ENCODE measurements at regions not wholly inside any gene's neighbourhood (a gene's known extent, or its start where the extent isn't known, plus 50 kb on each side); places are given as distances from the start of the nearest gene placed in this dataset.

DNA sequence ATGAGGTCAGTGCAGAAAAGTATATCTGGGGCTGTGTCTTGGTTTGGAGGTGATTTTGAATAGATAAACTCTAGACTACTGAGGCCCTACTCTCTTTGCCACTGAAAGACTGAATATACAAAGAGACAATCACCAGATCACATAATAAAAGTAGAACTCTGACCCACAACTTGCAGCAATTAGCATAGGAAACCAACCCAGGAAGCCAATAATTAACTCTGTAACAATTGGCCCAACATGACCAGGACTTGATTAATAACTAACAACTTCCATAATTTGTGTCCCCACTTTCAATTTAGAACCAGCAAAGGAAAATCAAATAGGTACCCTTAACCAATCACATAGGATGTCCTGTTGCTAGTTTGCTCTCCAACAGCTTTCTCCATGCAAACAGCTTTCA lies 1104.9 kb upstream of the CELF4 start:
- TF ChIP-seq CTCF (IDR thresholded peaks at IDR 0.05; ENCODE audit: unreplicated experiment) = no peak
- Mint-ChIP-seq H3K9me3 (ENCODE audit: unreplicated experiment) (peaks cover 6% of the 10 kb centered on the region), H3K4me1 (ENCODE audit: insufficient read depth, unreplicated experiment) (no peaks in the 10 kb centered on the region), H3K27me3 (ENCODE audit: insufficient read depth, unreplicated experiment) (no peaks in the 10 kb centered on the region), H3K36me3 (ENCODE audit: insufficient read depth, unreplicated experiment) (no peaks in the 10 kb centered on the region), H3K27ac (ENCODE audit: low read depth, unreplicated experiment) (no peak overlapping the region), H3K4me3 (ENCODE audit: unreplicated experiment) (no peak overlapping the region)
- ChIA-PET POLR2A (interaction anchor here (0.7 kb wide), 1 partner anchor 207 kb away, joined by 3 read pairs; no protein-coding TSS in a partner anchor), CTCF (no interaction called here)
- DNase-seq (ENCODE audit: unreplicated experiment) = no peak
- intact Hi-C loops (cut with micrococcal nuclease) = no loop called here
- BruUV-seq (replicated peaks) = no TSS peak

DNA sequence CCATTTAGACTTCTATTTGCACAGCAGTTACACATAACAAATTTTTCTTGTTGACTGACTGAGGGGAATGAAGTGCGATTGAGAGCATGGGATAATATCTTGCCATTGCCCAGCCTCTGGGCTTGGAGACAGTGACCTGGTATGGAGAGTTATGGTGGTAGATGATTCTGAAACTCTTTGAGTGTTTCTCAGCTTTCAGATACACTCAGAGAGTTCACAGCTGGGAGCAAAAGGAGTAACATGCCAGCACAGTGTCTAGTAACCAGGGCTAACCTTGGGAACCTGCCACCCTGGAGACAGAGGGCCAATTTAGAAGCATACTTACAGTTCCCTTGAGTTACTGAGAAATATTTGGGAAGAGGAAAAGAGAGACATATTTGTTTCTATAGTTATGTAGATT lies 1099.3 kb upstream of the CELF4 start:
- Mint-ChIP-seq H3K4me3 (ENCODE audit: unreplicated experiment) (no peak overlapping the region), H3K9me3 (ENCODE audit: unreplicated experiment) (no peaks in the 10 kb centered on the region), H3K27me3 (ENCODE audit: insufficient read depth, unreplicated experiment) (no peaks in the 10 kb centered on the region), H3K4me1 (ENCODE audit: insufficient read depth, unreplicated experiment) (no peaks in the 10 kb centered on the region), H3K36me3 (ENCODE audit: insufficient read depth, unreplicated experiment) (no peaks in the 10 kb centered on the region), H3K27ac (ENCODE audit: low read depth, unreplicated experiment) (no peak overlapping the region)
- TF ChIP-seq CTCF (IDR thresholded peaks at IDR 0.05; ENCODE audit: unreplicated experiment) = no peak
- ChIA-PET CTCF (no interaction called here), POLR2A (no interaction called here)
- BruUV-seq (replicated peaks) = no TSS peak
- DNase-seq (ENCODE audit: unreplicated experiment) = no peak
- intact Hi-C loops (cut with micrococcal nuclease) = no loop called here

DNA sequence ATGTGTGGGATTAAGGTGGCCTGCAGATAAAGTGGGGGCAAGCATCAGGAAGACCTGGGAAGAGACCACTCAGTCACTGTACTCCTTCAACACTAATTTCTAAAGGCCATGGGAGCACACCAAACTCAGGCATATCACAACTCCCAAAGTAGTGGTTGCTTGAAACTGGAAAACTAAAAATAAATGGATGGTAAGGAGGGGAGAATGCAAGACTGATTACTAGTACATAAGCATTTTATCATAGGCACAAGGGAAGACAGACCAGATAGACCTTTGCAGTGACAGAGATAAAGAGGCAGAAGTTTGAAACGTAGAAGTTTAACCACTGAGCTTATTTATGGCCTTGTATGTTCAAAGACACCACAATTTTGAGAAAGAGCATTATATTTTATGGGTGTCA lies 1098.1 kb upstream of the CELF4 start:
- H3K27me3 Mint-ChIP-seq (ENCODE audit: insufficient read depth, unreplicated experiment) = no peaks in the 10 kb centered on the region
- TF ChIP-seq CTCF (IDR thresholded peaks at IDR 0.05; ENCODE audit: unreplicated experiment) = no peak
- no TSS peak for BruUV-seq (replicated peaks)
- no peak overlapping the region for H3K4me3 Mint-ChIP-seq (ENCODE audit: unreplicated experiment)
- no peaks in the 10 kb centered on the region for H3K36me3 Mint-ChIP-seq (ENCODE audit: insufficient read depth, unreplicated experiment)
- no peak overlapping the region for H3K27ac Mint-ChIP-seq (ENCODE audit: low read depth, unreplicated experiment)
- no peaks in the 10 kb centered on the region for H3K4me1 Mint-ChIP-seq (ENCODE audit: insufficient read depth, unreplicated experiment)
- DNase-seq (ENCODE audit: unreplicated experiment) = no peak
- ChIA-PET POLR2A (no interaction called here), CTCF (interaction anchor here (0.9 kb wide), 1 partner anchor 59 kb away, joined by 3 read pairs; no protein-coding TSS in a partner anchor)
- intact Hi-C loops (cut with micrococcal nuclease) = no loop called here
- no peaks in the 10 kb centered on the region for H3K9me3 Mint-ChIP-seq (ENCODE audit: unreplicated experiment)

- H3K4me3 Mint-ChIP-seq (ENCODE audit: unreplicated experiment) = no peak overlapping the region
- H3K4me1 Mint-ChIP-seq (ENCODE audit: insufficient read depth, unreplicated experiment) = no peaks in the 10 kb centered on the region
- H3K27me3 Mint-ChIP-seq (ENCODE audit: insufficient read depth, unreplicated experiment) = no peaks in the 10 kb centered on the region
- ChIA-PET POLR2A (no interaction called here), CTCF (interaction anchor here (0.6 to 0.9 kb wide), 2 partner anchors 58 to 978 kb away, joined by 3 to 6 read pairs; no protein-coding TSS in a partner anchor)
- no peak overlapping the region for H3K27ac Mint-ChIP-seq (ENCODE audit: low read depth, unreplicated experiment)
- intact Hi-C loops (cut with micrococcal nuclease) = no loop called here
- no peak for DNase-seq (ENCODE audit: unreplicated experiment)
- H3K9me3 Mint-ChIP-seq (ENCODE audit: unreplicated experiment) = no peaks in the 10 kb centered on the region
- TF ChIP-seq CTCF (IDR thresholded peaks at IDR 0.05; ENCODE audit: unreplicated experiment) = no peak
- no TSS peak for BruUV-seq (replicated peaks)
- no peaks in the 10 kb centered on the region for H3K36me3 Mint-ChIP-seq (ENCODE audit: insufficient read depth, unreplicated experiment)
Observed at GRCh38 chr18:38663270-38663669, 1097.7 kb upstream of the CELF4 start.

Data from MCF 10A (cell line).